ENCODE measurements at regions not wholly inside any gene's neighbourhood (a gene's known extent, or its start where the extent isn't known, plus 50 kb on each side); places are given as distances from the start of the nearest gene placed in this dataset.
A peak's percentile ranks its signal among the peaks of the same experiment; 100 is the strongest.

DNA sequence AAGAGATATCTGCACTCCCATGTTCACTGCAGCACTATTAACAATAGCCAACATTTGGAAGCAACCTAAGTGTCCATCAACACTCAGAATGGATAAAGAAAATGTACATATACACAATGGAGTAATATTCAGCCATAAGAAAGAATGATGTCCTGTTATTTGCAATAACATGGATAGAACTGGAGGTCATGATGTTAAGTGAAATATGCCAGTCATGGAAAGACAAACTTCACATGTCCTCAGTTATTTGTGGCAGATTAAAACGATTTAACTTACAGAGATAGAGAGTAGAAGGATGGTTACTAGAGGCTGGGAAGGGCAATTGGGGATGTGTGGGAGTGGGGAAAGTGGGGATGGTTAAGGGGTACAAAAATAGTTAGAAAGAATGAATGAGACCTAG is 110.3 kb upstream of the PCSK5 start:
- DNase-seq (ENCODE audit: low spot score) = no peak

GRCh38 chr9:75788006-75788634 is 102.4 kb upstream of the PCSK5 start:
- no peak for DNase-seq (ENCODE audit: low spot score)
- TF ChIP-seq CTCF (IDR thresholded peaks at IDR 0.05) = no peak
- peak overlapping the region in 1 of 2 donors; percentile 45 for H3K27ac ChIP-seq

More for the DNA sequence above, 110.3 kb upstream of the PCSK5 start:
- Histone ChIP-seq H3K27ac (no peak overlapping the region), H3K4me3 (no peak overlapping the region)
- no peak for TF ChIP-seq CTCF (IDR thresholded peaks at IDR 0.05)

GRCh38 chr9:75797085-75797580 is 93.3 kb upstream of the PCSK5 start:
- no peak for DNase-seq (ENCODE audit: low spot score)
- Histone ChIP-seq H3K27ac (no peak overlapping the region), H3K4me3 (no peak overlapping the region)
- no peak for TF ChIP-seq CTCF (IDR thresholded peaks at IDR 0.05)

More at GRCh38 chr9:75788006-75788634, 102.4 kb upstream of the PCSK5 start:
- H3K4me3 ChIP-seq = no peak overlapping the region

DNA sequence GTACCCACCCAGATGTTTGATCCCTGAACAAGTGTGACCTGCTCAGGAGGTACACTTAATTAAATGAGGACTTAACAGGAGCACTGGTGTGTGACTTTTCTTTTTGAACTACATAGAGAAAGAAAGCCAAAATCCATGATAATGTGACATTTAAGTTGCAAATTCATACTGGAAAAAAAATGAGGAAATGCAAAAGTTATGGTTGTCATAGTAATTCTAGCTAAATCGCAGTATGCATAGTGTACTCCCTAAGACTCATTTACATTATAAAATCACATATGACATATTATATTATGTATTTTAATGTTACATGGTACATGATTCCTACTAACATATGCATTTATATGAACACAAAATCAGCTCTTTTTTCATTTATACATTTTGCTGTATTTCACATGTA is 92.0 kb upstream of the PCSK5 start:
- DNase-seq (ENCODE audit: low spot score) = no peak
- TF ChIP-seq CTCF (IDR thresholded peaks at IDR 0.05) = no peak
- H3K4me3 ChIP-seq = no peak overlapping the region
- no peak overlapping the region for H3K27ac ChIP-seq

GRCh38 chr9:75803130-75803529 is 87.3 kb upstream of the PCSK5 start:
- Histone ChIP-seq H3K4me3 (no peak overlapping the region), H3K27ac (no peak overlapping the region)
- TF ChIP-seq CTCF (IDR thresholded peaks at IDR 0.05) = no peak
- no peak for DNase-seq (ENCODE audit: low spot score)

DNA sequence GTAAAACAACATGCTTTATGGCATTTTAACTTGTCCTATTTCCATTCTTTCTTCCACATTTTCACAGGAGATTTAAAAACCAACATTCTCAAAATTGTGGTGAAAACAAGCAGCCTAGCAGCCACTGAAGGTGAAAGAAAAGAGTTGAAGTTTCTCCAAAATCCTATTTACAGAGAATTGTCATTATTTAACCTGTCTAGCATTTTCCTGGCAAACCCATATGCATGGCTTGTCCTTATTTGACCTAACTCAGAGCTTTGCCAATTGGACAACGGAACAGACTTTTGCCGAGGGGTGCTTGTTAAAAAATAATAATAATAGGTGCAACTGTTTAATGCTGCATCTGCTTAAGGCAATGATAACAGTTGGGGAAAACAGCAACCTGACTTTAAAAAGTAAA is 80.4 kb upstream of the PCSK5 start:
- no peak for DNase-seq (ENCODE audit: low spot score)
- H3K27ac ChIP-seq = no peak overlapping the region
- no peak for TF ChIP-seq CTCF (IDR thresholded peaks at IDR 0.05)
- no peak overlapping the region for H3K4me3 ChIP-seq

- Histone ChIP-seq H3K27ac (no peak overlapping the region), H3K4me3 (no peak overlapping the region)
- no peak for DNase-seq (ENCODE audit: low spot score)
- no peak for TF ChIP-seq CTCF (IDR thresholded peaks at IDR 0.05)
Measured at GRCh38 chr9:75811692-75812091, 78.8 kb upstream of the PCSK5 start.
